Mucosa of descending colon (tissue), 3 donors: ENCODE measurements at regions not wholly inside any gene's neighbourhood (a gene's known extent, or its start where the extent isn't known, plus 50 kb on each side); places are given as distances from the start of the nearest gene placed in this dataset.

Experiments
- ATAC-seq: fragments of 200-7000 bp; cut with Tn5 transposase; one replicate; pipeline ENCODE4 v1.9.1; 2020; ENCODE audit warnings: mild to moderate bottlenecking, moderate library complexity
- DNase-seq, 3 donors: peaks; one replicate each; pipeline ENCODE4 v3.0.0-alpha.2; 2020
- H3K36me3 ChIP-seq: fragments of 200-600 bp; one replicate; pipeline ENCODE4 v1.8.0; 2021; ENCODE audit warnings: low read depth, mild to moderate bottlenecking
- H3K4me1 ChIP-seq: fragments of 200-600 bp; one replicate; pipeline ENCODE4 v1.8.0; 2021; ENCODE audit warnings: low read depth, mild to moderate bottlenecking
- H3K4me3 ChIP-seq: fragments of 200-600 bp; one replicate; pipeline ENCODE4 v1.8.0; 2021; ENCODE audit warnings: mild to moderate bottlenecking
- H3K9me3 ChIP-seq: fragments of 200-600 bp; one replicate; pipeline ENCODE4 v1.8.0; 2021; ENCODE audit warnings: mild to moderate bottlenecking
- CTCF ChIP-seq: fragments of 200-600 bp; IDR thresholded peaks from one replicate; pipeline ENCODE4 v1.8.0; 2022; ENCODE audit warnings: antibody characterized with exemption, mild to moderate bottlenecking
- intact Hi-C, 2 donors: fragments of 100-400 bp; cut with DNase I in 1 of 2; cut with micrococcal nuclease in 1 of 2; formaldehyde crosslinking; loops; one replicate each; pipeline versions ENCODE4 v1.11.0 to v1.11.1; 2022; cut with DNase I, micrococcal nuclease
- donor health status: DM: no; HTN: no; CAD: no; lungs with moderate emphysema.
- donor health status: DM: no; HTN: no; CAD: no.
- donor health status: DM: no; HTN: yes; CAD: no.

GRCh38 chr9:12961276-12961809, 186.5 kb downstream of the LURAP1L start:
- no peaks in the 10 kb centered on the region for H3K9me3 ChIP-seq
- no peak for DNase-seq
- H3K36me3 ChIP-seq, result no peaks in the 10 kb centered on the region
- intact Hi-C loops, result no loop called here
- TF ChIP-seq CTCF, result no peak
- no peak overlapping the region for H3K4me3 ChIP-seq
- no peaks in the 10 kb centered on the region for H3K4me1 ChIP-seq
- no peak for ATAC-seq

- H3K4me1 ChIP-seq, result no peaks in the 10 kb centered on the region
- H3K4me3 ChIP-seq, result no peak overlapping the region
- intact Hi-C loops, result no loop called here
- no peaks in the 10 kb centered on the region for H3K36me3 ChIP-seq
- H3K9me3 ChIP-seq, result no peaks in the 10 kb centered on the region
- DNase-seq (no peak), ATAC-seq (no peak)
- TF ChIP-seq CTCF, result no peak
Observed at GRCh38 chr9:12963537-12963936, 188.7 kb downstream of the LURAP1L start.

GRCh38 chr9:12964271-12964670, 189.5 kb downstream of the LURAP1L start:
- DNase-seq (no peak), ATAC-seq (no peak)
- H3K36me3 ChIP-seq, result no peaks in the 10 kb centered on the region
- no peak overlapping the region for H3K4me3 ChIP-seq
- no peak for TF ChIP-seq CTCF
- intact Hi-C loops, result no loop called here
- no peaks in the 10 kb centered on the region for H3K4me1 ChIP-seq
- no peaks in the 10 kb centered on the region for H3K9me3 ChIP-seq

DNA sequence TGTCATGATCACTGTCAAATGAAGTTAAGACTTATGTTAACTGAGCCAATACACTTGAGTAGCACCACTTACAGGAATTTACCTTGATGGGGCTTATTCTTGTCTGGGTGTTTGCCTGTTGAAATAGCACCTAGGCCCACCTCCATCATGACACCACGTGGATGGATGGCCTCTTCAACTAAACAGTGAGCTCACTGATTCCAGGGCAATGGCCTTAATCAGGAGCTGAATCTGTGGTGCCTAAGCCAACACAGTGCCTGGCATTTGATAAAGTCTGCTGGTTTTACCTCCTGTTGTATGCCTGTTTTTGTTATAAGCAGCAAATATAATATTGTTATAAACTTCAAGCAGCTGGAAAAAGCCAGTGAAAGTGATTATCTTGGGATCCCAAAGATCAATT, 190.5 kb downstream of the LURAP1L start:
- Histone ChIP-seq H3K9me3 (no peaks in the 10 kb centered on the region), H3K36me3 (no peaks in the 10 kb centered on the region), H3K4me1 (no peaks in the 10 kb centered on the region), H3K4me3 (no peak overlapping the region)
- intact Hi-C loops, result no loop called here
- ATAC-seq, result no peak
- no peak for TF ChIP-seq CTCF
- DNase-seq, result no peak

DNA sequence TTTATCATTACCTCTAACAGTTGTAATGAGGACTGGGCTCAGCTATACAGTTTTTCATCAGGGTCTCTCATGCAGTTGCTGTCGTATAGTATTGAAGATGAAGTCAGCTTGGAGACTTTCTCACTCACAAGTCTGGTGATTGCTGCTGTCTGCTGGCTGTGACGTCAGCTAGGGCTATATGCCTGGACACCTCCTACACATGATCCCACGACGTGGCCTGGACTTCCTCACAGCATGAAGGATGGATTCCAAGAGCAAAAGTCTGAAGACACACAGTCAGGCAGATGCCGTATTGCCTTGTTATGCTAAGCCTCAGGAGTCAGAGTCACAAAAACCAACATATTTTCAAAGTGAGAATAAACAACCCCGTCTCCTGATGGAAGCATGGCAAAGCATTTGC, 193.3 kb downstream of the LURAP1L start:
- H3K9me3 ChIP-seq, result no peaks in the 10 kb centered on the region
- no peak for DNase-seq
- H3K4me3 ChIP-seq, result no peak overlapping the region
- no peak for ATAC-seq
- intact Hi-C loops, result no loop called here
- TF ChIP-seq CTCF, result no peak
- H3K36me3 ChIP-seq, result no peaks in the 10 kb centered on the region
- no peaks in the 10 kb centered on the region for H3K4me1 ChIP-seq
